GM21825 (cell line): ENCODE measurements at regions not wholly inside any gene's neighbourhood (a gene's known extent, or its start where the extent isn't known, plus 50 kb on each side); places are given as distances from the start of the nearest gene placed in this dataset.

Experiments
- ATAC-seq: cut with Tn5 transposase; IDR thresholded peaks from one replicate; pipeline ENCODE4 v1.9.1; 2021; ENCODE audit warnings: mild to moderate bottlenecking, moderate library complexity; ENCODE audit not compliant: unreplicated experiment

DNA sequence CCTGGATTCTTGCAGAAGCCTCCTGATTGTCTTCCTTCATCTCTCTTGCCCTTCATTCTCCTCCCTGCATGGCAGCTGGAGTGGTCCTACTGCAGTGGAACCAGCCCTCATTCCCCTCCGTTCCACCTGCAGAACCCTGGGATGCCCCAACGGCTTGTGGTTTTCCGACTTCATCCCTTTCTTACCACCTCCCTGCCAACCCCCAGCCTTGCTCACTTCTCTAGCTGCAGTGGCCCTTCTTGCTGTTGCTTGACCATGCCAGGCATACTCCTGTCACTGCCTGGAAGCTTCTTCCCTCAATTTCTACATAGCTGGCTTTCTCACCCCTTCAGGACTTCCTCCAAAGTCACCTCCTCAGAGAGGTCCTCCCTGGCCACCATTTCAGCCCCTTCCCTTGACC lies 123.3 kb downstream of the BEGAIN start:
- ATAC-seq = no peak

GRCh38 chr14:100466111-100466856 lies 120.9 kb downstream of the BEGAIN start:
- ATAC-seq = no peak

GRCh38 chr14:100467046-100467750 lies 120.0 kb downstream of the BEGAIN start:
- ATAC-seq = no peak

- ATAC-seq = no peak
These were observed 119.3 kb downstream of the BEGAIN start for GRCh38 chr14:100467939-100468338.

DNA sequence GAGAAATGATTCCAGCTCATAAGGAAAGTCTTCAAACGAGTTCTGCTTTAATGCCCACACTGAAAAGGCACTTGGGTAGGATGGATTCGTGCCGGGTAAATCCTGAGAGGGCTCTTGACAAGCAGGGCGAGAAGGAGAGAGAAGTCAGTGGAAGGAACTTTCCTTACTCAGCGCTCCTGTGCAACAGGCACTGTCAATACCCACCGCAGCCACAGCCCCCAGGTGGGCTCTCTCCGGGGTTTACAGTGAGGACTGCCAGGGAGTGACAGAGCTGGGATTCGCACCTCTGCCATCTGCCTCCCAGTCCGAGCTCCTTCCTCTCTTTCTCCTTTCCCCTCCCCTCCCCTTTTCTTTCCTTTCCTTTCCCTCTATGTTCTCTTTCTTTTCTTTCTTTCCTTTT lies 118.7 kb downstream of the BEGAIN start:
- ATAC-seq = no peak

- no peak for ATAC-seq
These were observed 117.3 kb downstream of the BEGAIN start for GRCh38 chr14:100469632-100470522.

- no peak for ATAC-seq
These were observed 116.7 kb downstream of the BEGAIN start for GRCh38 chr14:100470523-100470897.

DNA sequence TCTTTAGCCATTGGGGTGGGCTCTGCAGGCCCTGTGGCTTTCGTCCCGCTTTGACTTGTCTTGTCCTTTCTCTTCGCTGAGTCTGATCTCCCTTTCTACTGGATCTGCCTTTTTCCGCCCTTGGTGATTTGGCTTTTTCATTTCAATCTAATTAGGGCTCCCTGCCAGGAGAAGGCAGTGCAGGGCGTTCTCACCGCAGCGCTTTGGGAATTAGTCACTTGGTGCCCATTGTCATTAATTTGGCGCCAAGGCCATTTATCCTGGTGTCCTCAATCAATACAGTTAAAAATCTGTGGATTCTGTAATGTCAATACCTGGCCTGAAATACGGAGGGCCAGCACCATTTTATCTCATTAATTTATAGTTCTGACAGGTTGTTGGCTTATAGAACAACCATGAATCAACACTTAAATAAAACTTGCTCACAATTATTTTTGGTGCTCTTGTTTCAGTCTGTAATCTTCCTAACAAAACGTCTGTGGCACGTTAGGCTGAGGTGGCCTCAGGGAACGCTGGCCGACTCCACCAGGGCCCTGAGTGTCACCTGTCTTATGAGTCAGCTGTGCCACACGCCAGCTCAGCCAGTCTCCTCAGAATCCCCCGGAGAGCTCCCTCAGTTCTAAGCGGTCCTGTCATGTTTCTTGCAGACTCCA lies 115.7 kb downstream of the BEGAIN start:
- ATAC-seq = no peak

- ATAC-seq = no peak
These were observed 115.1 kb downstream of the BEGAIN start for GRCh38 chr14:100472094-100472455.

GRCh38 chr14:100472491-100472890 lies 114.7 kb downstream of the BEGAIN start:
- ATAC-seq = no peak

DNA sequence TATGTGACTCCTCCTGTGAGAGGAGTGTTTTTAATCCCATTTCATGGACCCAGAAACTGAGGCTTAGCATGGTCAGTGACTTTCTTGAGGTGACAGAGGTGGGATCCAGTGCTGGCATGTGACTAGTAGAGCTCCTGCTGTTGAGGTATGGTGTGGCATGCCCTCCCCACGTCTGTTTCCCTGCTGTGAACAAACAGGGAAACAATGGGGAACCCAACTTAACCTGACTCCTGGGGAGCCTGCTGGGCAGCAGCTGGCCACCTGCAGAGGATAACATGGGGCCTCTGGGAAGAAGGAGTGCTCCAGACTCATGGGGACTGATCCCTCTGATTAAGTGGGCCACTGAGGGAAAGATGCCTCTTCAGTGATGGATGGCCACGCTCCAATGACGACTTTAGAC lies 114.0 kb downstream of the BEGAIN start:
- no peak for ATAC-seq

DNA sequence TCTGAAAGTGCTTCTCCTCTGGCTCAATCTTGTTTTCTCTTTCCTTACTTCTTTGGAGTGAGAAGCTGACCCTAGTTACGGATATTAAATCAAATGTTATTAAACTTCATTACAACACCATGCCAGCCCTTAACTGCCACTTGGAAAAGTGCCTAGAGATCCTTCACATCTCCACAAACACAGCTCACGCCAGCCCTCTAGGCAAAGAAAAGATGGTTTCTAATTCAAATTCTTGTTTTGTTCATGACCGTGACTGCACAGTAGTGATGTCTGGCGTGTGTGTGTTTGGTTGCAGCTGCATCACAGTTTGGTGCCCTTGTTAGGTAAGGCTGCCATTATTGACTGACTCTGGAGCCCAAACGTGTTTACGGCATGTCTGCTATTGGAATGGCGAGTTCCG lies 113.0 kb downstream of the BEGAIN start:
- no peak for ATAC-seq

GRCh38 chr14:100475268-100475667 lies 111.9 kb downstream of the BEGAIN start:
- no peak for ATAC-seq

- no peak for ATAC-seq
These were observed 111.0 kb downstream of the BEGAIN start for GRCh38 chr14:100476012-100476822.

DNA sequence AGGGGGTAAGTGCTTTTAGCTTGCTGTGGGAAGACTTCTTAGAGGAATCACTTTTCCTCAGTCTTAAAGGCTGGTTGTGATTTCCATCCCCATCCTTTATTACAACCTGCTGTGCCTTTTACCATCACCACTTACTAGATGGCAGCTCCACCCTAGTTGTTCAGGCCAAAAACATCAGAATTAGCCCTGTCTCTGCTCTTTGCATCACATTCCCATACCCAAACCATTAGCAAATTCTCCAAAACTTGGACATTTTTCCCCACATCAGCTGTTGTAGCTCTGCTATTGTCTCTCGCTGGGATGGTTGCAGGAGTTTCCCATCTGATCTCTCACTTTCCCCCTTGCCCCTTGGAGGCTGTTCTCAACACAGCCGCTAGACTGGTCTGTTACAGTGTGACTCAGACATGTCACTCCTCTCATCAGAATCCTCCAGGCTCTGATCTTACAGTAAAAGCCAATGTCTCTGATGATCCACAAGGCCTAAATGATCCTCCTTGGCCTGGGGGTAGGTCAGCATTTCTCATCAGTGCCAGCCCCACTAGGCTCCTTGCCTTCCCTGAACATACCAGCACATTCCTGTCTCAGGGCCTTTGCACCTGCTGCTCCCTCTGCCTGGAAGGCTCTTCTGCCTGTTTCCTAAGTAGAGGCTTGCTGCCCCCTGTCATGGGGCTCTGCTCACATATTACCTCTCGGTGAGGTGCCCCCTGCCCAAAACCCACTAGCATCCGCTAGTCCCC lies 102.5 kb downstream of the BEGAIN start:
- ATAC-seq = no peak

DNA sequence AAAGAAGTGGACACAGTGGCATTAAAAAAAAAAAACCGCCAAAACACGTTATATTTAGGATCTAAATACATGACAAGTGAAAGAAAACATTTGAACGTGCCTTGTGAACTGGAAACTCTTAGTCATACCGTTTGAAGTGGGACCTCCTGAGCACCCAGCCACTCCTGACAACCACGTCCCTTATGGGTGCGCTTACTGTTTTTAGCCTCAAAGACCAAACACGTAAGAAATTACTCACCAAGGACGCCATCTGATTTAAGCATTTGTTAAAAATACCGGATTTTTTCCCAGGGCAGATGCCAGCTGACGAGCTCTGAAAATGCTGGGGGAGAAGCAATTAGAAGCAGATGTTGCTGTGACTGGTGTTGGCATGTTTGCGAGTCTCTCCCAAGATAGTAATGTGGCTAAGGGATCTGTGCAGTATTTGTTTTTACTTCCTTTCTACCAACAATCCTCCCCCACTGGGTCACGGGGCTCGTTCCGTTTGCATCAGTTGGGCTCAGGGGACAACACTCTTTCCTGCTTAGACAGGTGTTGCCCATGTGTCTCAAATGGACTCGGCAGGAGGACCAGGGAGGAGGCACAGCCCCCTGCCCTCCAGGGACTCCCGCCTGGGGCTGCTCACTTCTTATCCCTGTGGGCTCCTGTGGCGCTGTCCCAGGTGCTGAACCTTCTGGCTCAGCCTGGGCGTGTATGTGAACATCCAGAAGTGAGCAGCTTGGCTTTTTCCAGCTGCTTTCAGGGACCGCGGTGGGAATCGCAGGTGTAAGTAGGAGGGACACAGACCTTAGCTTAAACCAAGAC lies 101.0 kb downstream of the BEGAIN start:
- ATAC-seq = peak; percentile 68
